ENCODE measurements at regions not wholly inside any gene's neighbourhood (a gene's known extent, or its start where the extent isn't known, plus 50 kb on each side); places are given as distances from the start of the nearest gene placed in this dataset.

GRCh38 chr12:113610698-113611097, 139.0 kb upstream of the LHX5 start:
- no peak for DNase-seq

- no peak for DNase-seq
Measured at GRCh38 chr12:113609692-113610469, 138.2 kb upstream of the LHX5 start.

GRCh38 chr12:113604666-113605065, 133.0 kb upstream of the LHX5 start:
- no peak for DNase-seq

GRCh38 chr12:113601656-113602263, 130.1 kb upstream of the LHX5 start:
- DNase-seq: no peak

GRCh38 chr12:113598815-113599406, 127.2 kb upstream of the LHX5 start:
- no peak for DNase-seq

- DNase-seq: no peak
Measured at GRCh38 chr12:113594967-113595366, 123.3 kb upstream of the LHX5 start.

- DNase-seq: peak; percentile 18
Measured at GRCh38 chr12:113591480-113591974, 119.9 kb upstream of the LHX5 start.

- no peak for DNase-seq
Measured at GRCh38 chr12:113589437-113589836, 117.8 kb upstream of the LHX5 start.

- no peak for DNase-seq
Measured at GRCh38 chr12:113587720-113588119, 116.0 kb upstream of the LHX5 start.

GRCh38 chr12:113586461-113586860, 114.8 kb upstream of the LHX5 start:
- DNase-seq: no peak

GRCh38 chr12:113582521-113583218, 111.0 kb upstream of the LHX5 start:
- DNase-seq: no peak

GRCh38 chr12:113581342-113581741, 109.7 kb upstream of the LHX5 start:
- DNase-seq: no peak

- no peak for DNase-seq
Measured at GRCh38 chr12:113580437-113580836, 108.8 kb upstream of the LHX5 start.

- DNase-seq: no peak
Measured at GRCh38 chr12:113577464-113578129, 105.9 kb upstream of the LHX5 start.

- no peak for DNase-seq
Measured at GRCh38 chr12:113575386-113575785, 103.7 kb upstream of the LHX5 start.

- no peak for DNase-seq
Measured at GRCh38 chr12:113573148-113573547, 101.5 kb upstream of the LHX5 start.

- DNase-seq: no peak
Measured at GRCh38 chr12:113571713-113572112, 100.0 kb upstream of the LHX5 start.

- DNase-seq: no peak
Measured at GRCh38 chr12:113569806-113570205, 98.1 kb upstream of the LHX5 start.

GRCh38 chr12:113568021-113568420, 96.3 kb upstream of the LHX5 start:
- DNase-seq: no peak

GRCh38 chr12:113565368-113565767, 93.7 kb upstream of the LHX5 start:
- DNase-seq: no peak

- DNase-seq: no peak
Measured at GRCh38 chr12:113561068-113561780, 89.6 kb upstream of the LHX5 start.

GRCh38 chr12:113559466-113559865, 87.8 kb upstream of the LHX5 start:
- DNase-seq: no peak

Measured in activated T-cell treated with anti-CD3 and anti-CD28 coated beads, Interleukin-2, amount 50 U/mL, for 48 hours (primary cell).